ENCODE measurements at regions not wholly inside any gene's neighbourhood (a gene's known extent, or its start where the extent isn't known, plus 50 kb on each side); places are given as distances from the start of the nearest gene placed in this dataset.
A peak's percentile ranks its signal among the peaks of the same experiment; 100 is the strongest.

DNA sequence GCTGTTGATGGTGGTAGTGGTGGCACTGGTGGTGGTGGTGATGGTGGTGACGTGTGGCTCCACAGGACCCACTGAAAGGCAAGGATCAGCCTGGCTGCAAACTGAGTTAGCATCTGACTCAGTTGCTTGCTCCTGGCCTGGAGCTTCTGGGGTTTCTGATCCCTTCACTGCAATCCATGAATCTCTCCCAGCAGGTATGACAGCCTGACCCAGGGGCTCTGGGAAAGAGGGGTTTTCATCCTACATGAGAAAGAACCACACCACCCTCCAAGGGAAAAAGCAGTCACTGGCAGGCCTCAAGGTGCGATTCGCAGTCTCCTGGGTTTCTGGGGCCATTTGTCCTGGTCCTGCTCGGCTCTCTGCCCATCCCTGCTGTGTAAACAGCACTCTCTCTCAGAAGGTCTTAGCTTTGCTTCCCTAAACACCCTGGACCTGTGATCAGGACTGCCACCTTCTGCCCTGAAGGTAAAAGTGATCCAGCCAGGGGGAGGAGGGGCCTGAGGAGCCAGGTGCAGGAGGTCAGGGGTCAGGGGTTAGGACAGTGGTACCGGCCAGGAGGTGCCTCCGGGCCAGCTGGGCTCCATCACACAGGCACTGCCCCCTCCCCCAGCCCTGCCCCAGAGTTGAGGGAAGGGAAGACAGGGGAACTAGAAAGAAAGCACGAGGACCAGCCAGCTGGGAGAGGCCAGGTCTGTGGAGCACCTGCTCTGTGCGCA is 152.0 kb downstream of the BMP7 start:
- no peaks in the 10 kb centered on the region for H3K79me2 ChIP-seq (ENCODE audit: insufficient read depth, low read length)
- H3K9me3 ChIP-seq (ENCODE audit: control insufficient read depth, low read depth, low read length), result no peaks in the 10 kb centered on the region
- no peak overlapping the region for H3K14ac ChIP-seq (ENCODE audit: insufficient read depth, low read length)
- H3K27me3 ChIP-seq (ENCODE audit: insufficient read depth, low read length), result no peaks in the 10 kb centered on the region
- no CpG with 5 or more reads among the region's 8 CpGs for WGBS (ENCODE audit: extremely low coverage, insufficient read length, low lambda C conversion rate)
- no peak overlapping the region for H2BK15ac ChIP-seq (ENCODE audit: low read depth, low read length)
- no peak for TF ChIP-seq CTCF (conservative IDR thresholded peaks at IDR 0.05)
- peaks cover 5 to 15% of the 10 kb centered on the region in 2 experiments; a peak in 3 of 4 replicates for H3K4me1 Mint-ChIP-seq
- H3K4me3 Mint-ChIP-seq, result no peak overlapping the region
- no peak overlapping the region for H2BK20ac ChIP-seq (ENCODE audit: low read depth, low read length, poor library complexity, severe bottlenecking)
- H3K18ac ChIP-seq (ENCODE audit: insufficient read length, low read depth, low read length), result no peak overlapping the region
- H2AK5ac ChIP-seq (ENCODE audit: insufficient read length, low read length), result no peak overlapping the region
- H4K20me1 ChIP-seq (ENCODE audit: control insufficient read depth, insufficient read depth, insufficient read length), result no peaks in the 10 kb centered on the region
- no peaks in the 10 kb centered on the region for H3K79me1 ChIP-seq (ENCODE audit: insufficient read depth, low read depth, low read length, poor library complexity, severe bottlenecking)
- no peak overlapping the region for H3K4ac ChIP-seq (ENCODE audit: low read depth, low read length)
- no peak overlapping the region for H4K91ac ChIP-seq (ENCODE audit: insufficient read length, low read depth, low read length)
- no peak overlapping the region for H3K9ac ChIP-seq (ENCODE audit: extremely low read depth, insufficient read length, low read length)
- H3K56ac ChIP-seq (ENCODE audit: insufficient read length, low read depth, low read length), result no peak overlapping the region
- H2BK12ac ChIP-seq (ENCODE audit: insufficient read length, low read depth, low read length), result no peak overlapping the region
- no peak overlapping the region for H4K8ac ChIP-seq (replicated peaks; ENCODE audit: insufficient read length, low read depth, low read length)
- H3K23me2 ChIP-seq (ENCODE audit: insufficient read length, low read depth, low read length, poor library complexity, severe bottlenecking), result peaks cover 4% of the 10 kb centered on the region
- no peaks in the 10 kb centered on the region; the same call in 1 of the 2 replicates for H3K4me1 ChIP-seq (ENCODE audit: insufficient read depth, low read length)
- H3K23ac ChIP-seq (ENCODE audit: insufficient read length, low read depth, low read length), result no peak overlapping the region
- H3K27ac ChIP-seq (ENCODE audit: insufficient read length, low read depth, low read length), result no peak overlapping the region
- H2BK5ac ChIP-seq (ENCODE audit: insufficient read length, low read length), result no peak overlapping the region
- H3K27ac Mint-ChIP-seq, result peak overlapping the region in 1 of 3 experiments; percentile 75; a peak in 1 of 7 replicates
- no peak overlapping the region for H4K5ac ChIP-seq (ENCODE audit: insufficient read length, low read depth, low read length)
- H3K36me3 Mint-ChIP-seq (ENCODE audit: insufficient read depth in 1 of 3, low read depth in 3 of 3), result peaks cover 0 to 3% (median 0%) of the 10 kb centered on the region in 3 experiments; a peak in 2 of 7 replicates
- no peak overlapping the region for H2BK120ac ChIP-seq (ENCODE audit: low read depth, low read length, poor library complexity, severe bottlenecking)
- peaks cover 0 to 6% of the 10 kb centered on the region in 2 experiments; a peak in 3 of 5 replicates for H3K9me3 Mint-ChIP-seq
- H2AFZ ChIP-seq (ENCODE audit: low read length), result no peak overlapping the region
- no peak overlapping the region for H3K4me2 ChIP-seq (ENCODE audit: insufficient read depth, insufficient read length, low read length)
- peaks cover 15% of the 10 kb centered on the region for H3K27me3 Mint-ChIP-seq (ENCODE audit: low read depth)
- no peak for DNase-seq
- no peak overlapping the region for H3T11ph ChIP-seq (ENCODE audit: low read length)
